ENCODE measurements at regions not wholly inside any gene's neighbourhood (a gene's known extent, or its start where the extent isn't known, plus 50 kb on each side); places are given as distances from the start of the nearest gene placed in this dataset.

DNA sequence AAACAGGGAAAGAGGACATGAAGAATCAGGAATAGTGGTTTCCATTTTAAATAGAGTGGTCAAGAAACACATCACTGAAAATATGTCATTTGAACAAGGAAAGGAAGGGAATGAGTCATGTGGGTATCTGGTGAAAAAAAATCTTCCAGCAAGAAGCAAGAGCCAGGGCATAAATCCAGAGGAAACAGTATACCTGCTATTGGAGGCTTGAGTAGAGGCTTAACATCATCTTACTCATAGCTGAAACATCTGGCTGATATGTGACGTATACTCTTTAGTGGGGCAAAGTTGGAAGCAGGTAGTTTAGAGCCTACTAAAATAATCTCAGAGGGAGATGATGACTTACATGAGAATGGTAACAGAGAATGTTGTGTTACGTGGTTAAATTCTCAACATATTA lies 517.2 kb downstream of the CAAP1 start:
- no peaks in the 10 kb centered on the region for H3K27me3 Mint-ChIP-seq
- H3K4me1 Mint-ChIP-seq (ENCODE audit: unreplicated experiment) = no peaks in the 10 kb centered on the region
- H3K9me3 Mint-ChIP-seq = no peaks in the 10 kb centered on the region
- H3K4me3 Mint-ChIP-seq = no peak overlapping the region
- TF ChIP-seq, protein P1, sequence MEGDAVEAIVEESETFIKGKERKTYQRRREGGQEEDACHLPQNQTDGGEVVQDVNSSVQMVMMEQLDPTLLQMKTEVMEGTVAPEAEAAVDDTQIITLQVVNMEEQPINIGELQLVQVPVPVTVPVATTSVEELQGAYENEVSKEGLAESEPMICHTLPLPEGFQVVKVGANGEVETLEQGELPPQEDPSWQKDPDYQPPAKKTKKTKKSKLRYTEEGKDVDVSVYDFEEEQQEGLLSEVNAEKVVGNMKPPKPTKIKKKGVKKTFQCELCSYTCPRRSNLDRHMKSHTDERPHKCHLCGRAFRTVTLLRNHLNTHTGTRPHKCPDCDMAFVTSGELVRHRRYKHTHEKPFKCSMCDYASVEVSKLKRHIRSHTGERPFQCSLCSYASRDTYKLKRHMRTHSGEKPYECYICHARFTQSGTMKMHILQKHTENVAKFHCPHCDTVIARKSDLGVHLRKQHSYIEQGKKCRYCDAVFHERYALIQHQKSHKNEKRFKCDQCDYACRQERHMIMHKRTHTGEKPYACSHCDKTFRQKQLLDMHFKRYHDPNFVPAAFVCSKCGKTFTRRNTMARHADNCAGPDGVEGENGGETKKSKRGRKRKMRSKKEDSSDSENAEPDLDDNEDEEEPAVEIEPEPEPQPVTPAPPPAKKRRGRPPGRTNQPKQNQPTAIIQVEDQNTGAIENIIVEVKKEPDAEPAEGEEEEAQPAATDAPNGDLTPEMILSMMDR (conservative IDR thresholded peaks at IDR 0.05) = no peak
- no peaks in the 10 kb centered on the region for H3K36me3 Mint-ChIP-seq
- H3K27ac Mint-ChIP-seq = no peak overlapping the region
- no peak for DNase-seq (ENCODE audit: extremely low spot score, unreplicated experiment)

DNA sequence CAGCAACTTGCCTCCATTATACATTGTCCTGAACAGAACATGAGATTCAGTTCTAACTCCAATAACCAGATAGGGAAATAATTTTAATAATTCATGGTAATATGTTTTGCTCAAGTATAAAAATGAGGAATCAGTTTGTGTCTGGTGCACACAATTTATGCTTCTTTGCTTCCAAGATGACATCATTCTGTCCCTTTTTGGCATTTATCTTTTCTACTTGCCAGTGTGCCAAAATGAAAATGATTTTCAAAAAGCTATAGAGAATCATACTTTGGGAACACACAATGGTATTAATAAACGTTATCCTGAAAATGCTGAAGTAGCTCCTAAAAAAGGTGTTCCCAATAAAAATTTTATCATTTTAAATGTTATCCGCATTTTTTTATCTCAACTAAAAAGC lies 519.0 kb downstream of the CAAP1 start:
- no peaks in the 10 kb centered on the region for H3K9me3 Mint-ChIP-seq
- no peak overlapping the region for H3K27ac Mint-ChIP-seq
- H3K36me3 Mint-ChIP-seq = no peaks in the 10 kb centered on the region
- no peak overlapping the region for H3K4me3 Mint-ChIP-seq
- H3K4me1 Mint-ChIP-seq (ENCODE audit: unreplicated experiment) = no peaks in the 10 kb centered on the region
- TF ChIP-seq, protein P1 (conservative IDR thresholded peaks at IDR 0.05) = no peak
- no peak for DNase-seq (ENCODE audit: extremely low spot score, unreplicated experiment)
- no peaks in the 10 kb centered on the region for H3K27me3 Mint-ChIP-seq

DNA sequence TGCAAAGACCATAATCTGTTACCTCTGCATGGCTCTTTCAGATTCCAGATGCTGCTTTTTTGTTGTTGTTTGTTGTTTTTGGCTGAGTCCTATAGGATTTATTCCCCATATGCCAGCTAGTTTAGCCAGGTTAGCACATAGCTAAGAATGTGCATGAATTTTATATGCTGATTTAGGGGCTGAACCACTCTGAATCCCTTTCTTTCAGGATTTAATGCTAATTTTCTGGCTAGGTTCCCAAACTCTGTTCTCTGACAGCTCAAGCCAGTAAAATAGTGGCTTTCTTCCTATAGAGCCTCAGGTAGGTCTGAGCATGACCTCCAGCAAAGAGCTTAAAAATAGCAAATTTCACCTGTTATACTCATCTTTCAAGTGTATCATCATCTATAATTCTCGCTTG lies 521.4 kb downstream of the CAAP1 start:
- H3K9me3 Mint-ChIP-seq = no peaks in the 10 kb centered on the region
- H3K36me3 Mint-ChIP-seq = no peaks in the 10 kb centered on the region
- H3K27me3 Mint-ChIP-seq = no peaks in the 10 kb centered on the region
- H3K4me1 Mint-ChIP-seq (ENCODE audit: unreplicated experiment) = no peaks in the 10 kb centered on the region
- H3K27ac Mint-ChIP-seq = no peak overlapping the region
- no peak for DNase-seq (ENCODE audit: extremely low spot score, unreplicated experiment)
- H3K4me3 Mint-ChIP-seq = no peak overlapping the region
- TF ChIP-seq, protein P1 (conservative IDR thresholded peaks at IDR 0.05) = no peak

DNA sequence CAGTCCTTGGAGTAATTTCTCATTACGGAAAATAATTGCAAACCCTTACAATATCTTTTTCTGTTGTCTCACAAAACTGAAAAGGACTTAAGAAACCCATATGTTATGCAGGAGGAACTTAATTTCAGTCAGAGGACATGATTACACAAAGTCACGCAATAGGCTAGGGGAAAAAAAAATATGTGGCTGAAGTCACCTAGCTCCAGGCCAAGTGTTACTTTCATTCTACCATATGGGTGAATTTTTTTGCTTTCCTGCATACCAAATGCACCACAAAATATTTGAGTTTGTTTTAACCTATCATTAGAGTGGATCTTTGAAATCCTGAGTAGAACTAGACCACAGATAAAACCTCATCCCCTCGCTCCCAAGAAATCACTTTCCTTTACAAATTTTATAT lies 523.5 kb downstream of the CAAP1 start:
- Mint-ChIP-seq H3K4me1 (ENCODE audit: unreplicated experiment) (no peaks in the 10 kb centered on the region), H3K9me3 (no peaks in the 10 kb centered on the region), H3K27me3 (no peaks in the 10 kb centered on the region), H3K36me3 (no peaks in the 10 kb centered on the region), H3K27ac (no peak overlapping the region), H3K4me3 (no peak overlapping the region)
- TF ChIP-seq, protein P1 (conservative IDR thresholded peaks at IDR 0.05) = no peak
- no peak for DNase-seq (ENCODE audit: extremely low spot score, unreplicated experiment)

DNA sequence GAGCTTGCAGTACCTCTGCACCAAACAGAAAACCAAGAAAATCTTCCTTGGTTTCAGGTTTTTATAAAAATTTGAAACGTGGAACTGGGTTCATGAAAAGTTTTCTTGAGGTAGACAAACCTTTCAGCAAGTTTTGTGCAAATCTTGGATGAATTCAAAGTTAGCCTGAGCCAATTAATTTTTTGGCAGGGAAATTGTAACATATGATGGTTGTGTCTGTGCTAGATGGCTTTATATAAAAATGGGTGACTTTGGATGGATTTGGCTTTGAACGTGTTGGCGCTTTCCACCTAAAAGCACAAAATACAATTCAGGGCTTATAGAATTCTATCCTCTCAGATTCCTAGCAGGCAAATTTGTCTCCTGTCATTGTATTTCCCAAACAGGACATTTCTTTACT lies 524.4 kb downstream of the CAAP1 start:
- Mint-ChIP-seq H3K9me3 (no peaks in the 10 kb centered on the region), H3K36me3 (no peaks in the 10 kb centered on the region)
- TF ChIP-seq, protein P1 (conservative IDR thresholded peaks at IDR 0.05) = no peak

DNA sequence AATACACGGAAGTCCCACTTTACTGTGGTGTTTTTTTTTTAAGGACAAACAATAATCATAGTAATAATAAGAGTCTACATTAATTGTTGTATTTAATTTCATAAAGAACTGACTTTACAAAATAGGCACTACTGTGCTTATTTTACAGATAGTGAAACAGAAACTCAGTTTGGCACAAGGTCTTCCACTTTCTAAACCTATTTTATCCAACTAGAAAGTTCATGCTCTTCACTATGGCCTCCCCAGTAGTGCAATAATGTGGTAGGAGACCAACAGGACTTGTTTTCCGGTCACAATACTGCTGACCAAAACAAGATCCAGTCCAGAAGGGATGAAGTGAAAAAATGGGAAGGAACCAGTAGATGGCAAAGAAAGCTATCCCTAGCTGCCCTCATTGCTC lies 531.6 kb downstream of the CAAP1 start:
- DNase-seq (ENCODE audit: extremely low spot score, unreplicated experiment) = no peak
- Mint-ChIP-seq H3K4me3 (no peak overlapping the region), H3K27ac (no peak overlapping the region), H3K36me3 (no peaks in the 10 kb centered on the region), H3K9me3 (peaks cover 4% of the 10 kb centered on the region), H3K4me1 (ENCODE audit: unreplicated experiment) (no peaks in the 10 kb centered on the region), H3K27me3 (no peaks in the 10 kb centered on the region)
- TF ChIP-seq, protein P1 (conservative IDR thresholded peaks at IDR 0.05) = no peak

More for the DNA sequence above, 524.4 kb downstream of the CAAP1 start:
- Mint-ChIP-seq H3K4me1 (ENCODE audit: unreplicated experiment) (no peaks in the 10 kb centered on the region), H3K27ac (no peak overlapping the region), H3K27me3 (no peaks in the 10 kb centered on the region), H3K4me3 (no peak overlapping the region)
- no peak for DNase-seq (ENCODE audit: extremely low spot score, unreplicated experiment)
